ENCODE measurements at regions not wholly inside any gene's neighbourhood (a gene's known extent, or its start where the extent isn't known, plus 50 kb on each side); places are given as distances from the start of the nearest gene placed in this dataset.

DNA sequence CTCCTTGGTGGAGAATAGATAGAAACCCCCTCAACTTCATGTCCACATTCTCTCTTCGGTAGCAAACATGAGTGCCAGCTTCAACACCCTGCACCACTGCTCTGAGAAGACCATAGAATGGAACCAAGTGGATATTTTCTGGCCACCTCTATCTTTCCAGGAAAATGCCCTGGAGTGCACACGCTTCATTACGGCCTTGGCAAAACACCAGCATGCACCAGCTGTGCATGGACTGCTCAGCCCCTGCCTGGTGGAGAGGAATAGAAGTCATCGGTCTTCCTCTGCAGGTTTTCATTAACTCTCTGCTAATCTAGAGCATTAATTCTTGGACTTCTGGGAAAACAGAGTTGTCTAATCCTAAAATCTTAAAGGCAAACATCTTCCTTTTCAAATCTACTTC lies 211.6 kb upstream of the TMEM161B start:
- POLR2A ChIA-PET: no interaction called here
- intact Hi-C loops (cut with micrococcal nuclease): no loop called here
- TF ChIP-seq, protein P1, sequence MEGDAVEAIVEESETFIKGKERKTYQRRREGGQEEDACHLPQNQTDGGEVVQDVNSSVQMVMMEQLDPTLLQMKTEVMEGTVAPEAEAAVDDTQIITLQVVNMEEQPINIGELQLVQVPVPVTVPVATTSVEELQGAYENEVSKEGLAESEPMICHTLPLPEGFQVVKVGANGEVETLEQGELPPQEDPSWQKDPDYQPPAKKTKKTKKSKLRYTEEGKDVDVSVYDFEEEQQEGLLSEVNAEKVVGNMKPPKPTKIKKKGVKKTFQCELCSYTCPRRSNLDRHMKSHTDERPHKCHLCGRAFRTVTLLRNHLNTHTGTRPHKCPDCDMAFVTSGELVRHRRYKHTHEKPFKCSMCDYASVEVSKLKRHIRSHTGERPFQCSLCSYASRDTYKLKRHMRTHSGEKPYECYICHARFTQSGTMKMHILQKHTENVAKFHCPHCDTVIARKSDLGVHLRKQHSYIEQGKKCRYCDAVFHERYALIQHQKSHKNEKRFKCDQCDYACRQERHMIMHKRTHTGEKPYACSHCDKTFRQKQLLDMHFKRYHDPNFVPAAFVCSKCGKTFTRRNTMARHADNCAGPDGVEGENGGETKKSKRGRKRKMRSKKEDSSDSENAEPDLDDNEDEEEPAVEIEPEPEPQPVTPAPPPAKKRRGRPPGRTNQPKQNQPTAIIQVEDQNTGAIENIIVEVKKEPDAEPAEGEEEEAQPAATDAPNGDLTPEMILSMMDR (IDR thresholded peaks at IDR 0.05 in 2 of 3, conservative IDR thresholded peaks at IDR 0.05 in 1 of 3; ENCODE audit: borderline replicate concordance in 1 of 3, insufficient read depth in 1 of 3, low read depth in 2 of 3, low read length in 2 of 3): no peak
- TF ChIP-seq FOSL1 (IDR thresholded peaks at IDR 0.05; ENCODE audit: low read depth) (no peak), CBX3 (IDR thresholded peaks at IDR 0.05; ENCODE audit: low read depth) (no peak), YY1 (IDR thresholded peaks at IDR 0.05; ENCODE audit: extremely low read depth, insufficient replicate concordance, low read depth, low read length) (no peak)
- H3K4me2 ChIP-seq (ENCODE audit: low read length): no peak overlapping the region
- no peak overlapping the region for H3K9ac ChIP-seq (ENCODE audit: low read length)
- CTCF ChIA-PET: no interaction called here
- H3K9me2 ChIP-seq (ENCODE audit: insufficient read depth): no peaks in the 10 kb centered on the region
- no peak overlapping the region for H2AFZ ChIP-seq (ENCODE audit: low read depth, low read length, poor library complexity, severe bottlenecking)
- no TSS peak for BruUV-seq (replicated peaks)
- H3K36me3 ChIP-seq (ENCODE audit: control insufficient read depth in 1 of 2, insufficient read depth in 2 of 2, low read length in 2 of 2): no peaks in the 10 kb centered on the region
- DNase-seq (ENCODE audit: low read depth, low spot score): no peak
- no peak overlapping the region for H3K27ac ChIP-seq (ENCODE audit: low read depth, low read length)
- RAD21 ChIA-PET (ENCODE audit: low non-redundant PET in 1 of 2, low total read pairs in 2 of 2, uncharacterized antibody in 2 of 2, unreplicated experiment in 2 of 2): no interaction called here
- H3K79me2 ChIP-seq (ENCODE audit: insufficient read depth, low read length): no peaks in the 10 kb centered on the region
- H4K20me1 ChIP-seq (ENCODE audit: insufficient read depth): no peaks in the 10 kb centered on the region
- no peaks in the 10 kb centered on the region for H3K9me3 ChIP-seq (ENCODE audit: control insufficient read depth in 1 of 2, insufficient read depth in 1 of 2, low read depth in 1 of 2, low read length in 2 of 2)
- H3K27me3 ChIP-seq (ENCODE audit: insufficient read depth, low read length): no peaks in the 10 kb centered on the region
- no peaks in the 10 kb centered on the region for H3K4me1 ChIP-seq (ENCODE audit: control insufficient read depth in 1 of 2, insufficient read depth in 2 of 2, low read length in 2 of 2)
- ATAC-seq: no peak
- no peak overlapping the region for H3K4me3 ChIP-seq (replicated peaks in 1 of 2; ENCODE audit: low read depth in 1 of 2, low read length in 2 of 2)

DNA sequence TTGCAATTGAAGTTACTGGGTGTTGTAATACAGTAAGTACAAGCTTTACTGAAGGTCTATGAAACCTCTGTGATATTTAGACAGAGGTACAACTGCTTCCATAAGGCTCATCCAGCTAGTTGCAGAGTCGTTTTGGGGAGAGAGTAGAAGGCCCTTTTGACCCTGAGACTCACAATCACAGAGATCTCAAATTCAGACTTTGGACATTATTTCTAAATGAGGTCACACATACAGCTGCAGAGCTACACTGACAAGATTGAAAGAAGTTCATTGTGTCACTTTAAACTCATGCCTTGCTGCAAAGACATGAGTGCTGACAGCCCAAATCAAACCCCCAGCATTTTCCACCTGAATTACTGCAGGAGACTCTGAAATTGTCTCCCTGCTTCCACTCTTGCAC lies 205.9 kb upstream of the TMEM161B start:
- Histone ChIP-seq H3K27me3 (ENCODE audit: insufficient read depth, low read length) (no peaks in the 10 kb centered on the region), H3K9ac (ENCODE audit: low read length) (no peak overlapping the region), H3K36me3 (ENCODE audit: control insufficient read depth in 1 of 2, insufficient read depth in 2 of 2, low read length in 2 of 2) (no peaks in the 10 kb centered on the region), H2AFZ (ENCODE audit: low read depth, low read length, poor library complexity, severe bottlenecking) (no peak overlapping the region), H3K4me3 (replicated peaks in 1 of 2; ENCODE audit: low read depth in 1 of 2, low read length in 2 of 2) (no peak overlapping the region), H4K20me1 (ENCODE audit: insufficient read depth) (no peaks in the 10 kb centered on the region), H3K9me2 (ENCODE audit: insufficient read depth) (no peaks in the 10 kb centered on the region), H3K4me2 (ENCODE audit: low read length) (no peak overlapping the region), H3K9me3 (ENCODE audit: control insufficient read depth in 1 of 2, insufficient read depth in 1 of 2, low read depth in 1 of 2, low read length in 2 of 2) (no peaks in the 10 kb centered on the region), H3K79me2 (ENCODE audit: insufficient read depth, low read length) (no peaks in the 10 kb centered on the region), H3K4me1 (ENCODE audit: control insufficient read depth in 1 of 2, insufficient read depth in 2 of 2, low read length in 2 of 2) (no peaks in the 10 kb centered on the region), H3K27ac (ENCODE audit: low read depth, low read length) (no peak overlapping the region)
- DNase-seq (ENCODE audit: low read depth, low spot score) (no peak), ATAC-seq (no peak)
- TF ChIP-seq ELF1 (IDR thresholded peaks at IDR 0.05; ENCODE audit: borderline replicate concordance, low read depth): no peak
- TF ChIP-seq, protein P1 (IDR thresholded peaks at IDR 0.05 in 2 of 3, conservative IDR thresholded peaks at IDR 0.05 in 1 of 3; ENCODE audit: borderline replicate concordance in 1 of 3, insufficient read depth in 1 of 3, low read depth in 2 of 3, low read length in 2 of 3): no peak
- TF ChIP-seq EZH2 (IDR thresholded peaks at IDR 0.05): no peak
- no peak for TF ChIP-seq TCF7L2 (IDR thresholded peaks at IDR 0.05; ENCODE audit: borderline replicate concordance, extremely low read depth, insufficient read depth, insufficient read length)
- TF ChIP-seq POLR2AphosphoS5 (IDR thresholded peaks at IDR 0.05; ENCODE audit: low read depth, low read length): no peak
- TF ChIP-seq ZNF274 (IDR thresholded peaks at IDR 0.05; ENCODE audit: low read depth, low read length): no peak
- TF ChIP-seq EGR1 (IDR thresholded peaks at IDR 0.05; ENCODE audit: low read depth): no peak
- intact Hi-C loops (cut with micrococcal nuclease): no loop called here
- BruUV-seq (replicated peaks): no TSS peak
- CTCF ChIA-PET: no interaction called here
- POLR2A ChIA-PET: no interaction called here
- RAD21 ChIA-PET (ENCODE audit: low non-redundant PET in 1 of 2, low total read pairs in 2 of 2, uncharacterized antibody in 2 of 2, unreplicated experiment in 2 of 2): no interaction called here
